ENCODE measurements at regions not wholly inside any gene's neighbourhood (a gene's known extent, or its start where the extent isn't known, plus 50 kb on each side); places are given as distances from the start of the nearest gene placed in this dataset.

- TF ChIP-seq POLR2A (IDR thresholded peaks at IDR 0.05) (no peak), CTCF (IDR thresholded peaks at IDR 0.05) (no peak)
Observed at GRCh38 chr5:82655078-82655477, 376.9 kb upstream of the RPS23 start.

Measured in transverse colon (tissue), 3 donors.